ENCODE measurements at regions not wholly inside any gene's neighbourhood (a gene's known extent, or its start where the extent isn't known, plus 50 kb on each side); places are given as distances from the start of the nearest gene placed in this dataset.

GRCh38 chr16:77662246-77662645, 60.1 kb upstream of the NUDT7 start:
- DNase-seq (ENCODE audit: low read depth): no peak

GRCh38 chr16:77663711-77664110, 58.6 kb upstream of the NUDT7 start:
- no peak for DNase-seq (ENCODE audit: low read depth)

DNA sequence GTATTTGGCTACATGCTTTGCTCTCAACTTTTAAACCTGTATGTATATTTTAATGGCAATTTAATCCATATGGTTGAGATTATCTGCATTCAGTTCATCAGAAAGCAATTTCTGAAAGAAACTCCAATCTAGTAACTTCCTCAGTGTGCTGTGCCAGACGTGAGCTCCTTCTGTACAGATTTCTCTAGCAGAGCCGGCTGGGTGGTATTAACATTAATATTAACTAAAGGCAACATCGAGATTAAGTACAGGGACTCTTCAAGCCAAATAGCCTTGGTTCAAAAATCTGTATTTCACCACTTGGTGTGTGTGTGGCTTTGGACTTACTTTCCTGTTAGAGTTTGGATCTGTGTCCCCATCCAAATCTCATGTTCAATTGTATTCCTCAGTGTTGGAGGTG, 55.5 kb upstream of the NUDT7 start:
- DNase-seq (ENCODE audit: low read depth): no peak

- no peak for DNase-seq (ENCODE audit: low read depth)
These were observed 54.1 kb upstream of the NUDT7 start for GRCh38 chr16:77668201-77668600.

DNA sequence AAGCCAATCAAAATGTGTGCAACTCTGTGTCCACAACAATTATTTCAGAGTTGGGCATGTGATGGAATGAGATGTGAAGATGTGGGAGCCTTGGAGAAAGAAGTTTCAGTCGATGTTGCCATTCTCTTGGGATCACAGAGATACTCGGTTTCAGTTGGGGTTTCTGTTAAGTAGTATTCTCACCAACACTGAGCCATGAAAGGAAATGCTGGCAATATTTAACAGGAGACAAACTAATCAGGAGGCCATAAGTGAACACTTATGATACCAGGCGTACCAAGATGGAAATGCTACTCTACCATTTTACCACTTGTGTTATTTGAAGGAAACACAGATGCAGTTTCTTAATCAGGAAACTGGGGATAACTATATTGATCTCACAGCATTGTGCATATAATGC, 53.3 kb upstream of the NUDT7 start:
- DNase-seq (ENCODE audit: low read depth): no peak
